ENCODE measurements at regions not wholly inside any gene's neighbourhood (a gene's known extent, or its start where the extent isn't known, plus 50 kb on each side); places are given as distances from the start of the nearest gene placed in this dataset.

DNA sequence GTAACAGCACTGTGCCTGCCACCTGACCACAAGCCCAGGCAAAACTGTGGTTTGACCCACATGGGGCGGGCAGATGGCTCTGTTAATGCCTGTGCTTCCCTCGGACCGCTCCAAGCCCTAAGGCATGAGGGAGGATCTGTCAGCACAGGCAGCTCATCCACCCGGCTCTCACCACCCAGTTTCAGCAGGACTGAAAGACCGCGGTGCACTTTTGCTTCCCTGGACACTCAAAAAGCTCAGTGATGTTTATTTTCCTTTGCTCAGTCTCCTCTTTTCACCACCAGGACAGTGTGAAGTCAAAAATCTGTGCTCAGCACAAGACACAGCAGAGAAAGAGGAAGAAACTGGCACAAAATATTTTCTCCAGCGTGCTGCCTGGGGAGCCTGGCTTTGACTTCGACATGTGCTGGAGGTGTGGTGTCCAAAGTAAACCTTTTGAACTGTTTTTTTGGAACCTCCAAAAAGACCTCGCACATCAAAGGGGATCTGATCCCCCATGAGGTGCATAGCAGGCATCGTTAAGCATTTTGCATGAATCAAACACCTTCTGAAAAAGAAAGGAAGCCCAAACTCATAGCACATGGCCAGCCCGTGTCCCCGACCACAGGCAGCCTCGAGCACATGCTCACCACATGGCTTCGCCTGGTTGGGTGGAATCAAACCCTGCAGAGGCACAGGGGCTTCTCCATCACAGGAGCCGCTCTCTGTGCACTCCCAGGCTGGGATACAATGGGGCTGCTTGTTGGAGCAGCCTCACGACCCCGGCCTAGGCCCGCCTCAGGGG, 441.7 kb upstream of the JARID2 start:
- TF ChIP-seq NR2C2 (IDR thresholded peaks at IDR 0.05; ENCODE audit: borderline replicate concordance, control insufficient read depth, insufficient read length, low read depth) (no peak), CBX5 (IDR thresholded peaks at IDR 0.05; ENCODE audit: low read depth) (no peak), HDGF (IDR thresholded peaks at IDR 0.05) (no peak)

Data from GM12878 (cell line).